ENCODE measurements at regions not wholly inside any gene's neighbourhood (a gene's known extent, or its start where the extent isn't known, plus 50 kb on each side); places are given as distances from the start of the nearest gene placed in this dataset.

DNA sequence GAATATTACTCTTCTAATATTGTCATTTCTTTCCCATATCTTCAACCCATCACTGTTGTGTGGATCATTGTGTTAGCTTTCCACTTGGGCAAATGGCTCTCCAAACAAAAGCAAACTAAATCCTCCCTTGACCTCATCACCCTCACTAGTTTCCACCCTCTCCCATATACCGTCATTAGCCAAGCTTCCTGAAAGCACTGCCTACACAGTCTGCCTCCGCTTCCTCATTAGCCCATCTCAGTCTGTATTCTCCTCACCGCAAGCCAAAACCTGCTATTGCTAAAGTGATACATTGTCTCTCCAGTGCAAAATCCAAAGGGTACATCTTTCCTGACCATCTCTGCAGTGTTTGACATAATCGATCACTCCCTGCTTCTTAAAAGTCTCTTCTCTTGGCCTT, 212.6 kb downstream of the CLIC5 start:
- DNase-seq = no peak
- no peak for TF ChIP-seq POLR2A (IDR thresholded peaks at IDR 0.05)
- TF ChIP-seq, protein P1, sequence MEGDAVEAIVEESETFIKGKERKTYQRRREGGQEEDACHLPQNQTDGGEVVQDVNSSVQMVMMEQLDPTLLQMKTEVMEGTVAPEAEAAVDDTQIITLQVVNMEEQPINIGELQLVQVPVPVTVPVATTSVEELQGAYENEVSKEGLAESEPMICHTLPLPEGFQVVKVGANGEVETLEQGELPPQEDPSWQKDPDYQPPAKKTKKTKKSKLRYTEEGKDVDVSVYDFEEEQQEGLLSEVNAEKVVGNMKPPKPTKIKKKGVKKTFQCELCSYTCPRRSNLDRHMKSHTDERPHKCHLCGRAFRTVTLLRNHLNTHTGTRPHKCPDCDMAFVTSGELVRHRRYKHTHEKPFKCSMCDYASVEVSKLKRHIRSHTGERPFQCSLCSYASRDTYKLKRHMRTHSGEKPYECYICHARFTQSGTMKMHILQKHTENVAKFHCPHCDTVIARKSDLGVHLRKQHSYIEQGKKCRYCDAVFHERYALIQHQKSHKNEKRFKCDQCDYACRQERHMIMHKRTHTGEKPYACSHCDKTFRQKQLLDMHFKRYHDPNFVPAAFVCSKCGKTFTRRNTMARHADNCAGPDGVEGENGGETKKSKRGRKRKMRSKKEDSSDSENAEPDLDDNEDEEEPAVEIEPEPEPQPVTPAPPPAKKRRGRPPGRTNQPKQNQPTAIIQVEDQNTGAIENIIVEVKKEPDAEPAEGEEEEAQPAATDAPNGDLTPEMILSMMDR (IDR thresholded peaks at IDR 0.05) = no peak
- no peaks in the 10 kb centered on the region for H3K4me1 ChIP-seq
- no peak overlapping the region for H3K4me3 ChIP-seq (replicated peaks in 1 of 3)
- H3K27ac ChIP-seq = no peak overlapping the region
- intact Hi-C loops (cut with DNase I) = no loop called here
- no peaks in the 10 kb centered on the region for H3K36me3 ChIP-seq
- H3K27me3 ChIP-seq = no peaks in the 10 kb centered on the region
- H3K9me3 ChIP-seq = no peaks in the 10 kb centered on the region
- 79 to 82% methylated on average over 4 of the region's 4 CpGs for WGBS, 2 donors

- Histone ChIP-seq H3K36me3 (no peaks in the 10 kb centered on the region), H3K27ac (no peak overlapping the region), H3K4me3 (replicated peaks in 1 of 3) (no peak overlapping the region), H3K27me3 (no peaks in the 10 kb centered on the region), H3K9me3 (no peaks in the 10 kb centered on the region), H3K4me1 (no peaks in the 10 kb centered on the region)
- TF ChIP-seq, protein P1 (IDR thresholded peaks at IDR 0.05) = no peak
- TF ChIP-seq POLR2A (IDR thresholded peaks at IDR 0.05) = no peak
- 60 to 67% methylated on average over 10 of the region's 10 CpGs for WGBS, 2 donors
- intact Hi-C loops (cut with DNase I) = no loop called here
- no peak for DNase-seq
Observed at GRCh38 chr6:45801471-45802289, 214.0 kb downstream of the CLIC5 start.

GRCh38 chr6:45800911-45801310, 214.7 kb downstream of the CLIC5 start:
- 37 to 60% methylated on average over 5 of the region's 5 CpGs for WGBS, 2 donors
- TF ChIP-seq POLR2A (IDR thresholded peaks at IDR 0.05) = no peak
- TF ChIP-seq, protein P1 (IDR thresholded peaks at IDR 0.05) = no peak
- H3K27ac ChIP-seq = no peak overlapping the region

DNA sequence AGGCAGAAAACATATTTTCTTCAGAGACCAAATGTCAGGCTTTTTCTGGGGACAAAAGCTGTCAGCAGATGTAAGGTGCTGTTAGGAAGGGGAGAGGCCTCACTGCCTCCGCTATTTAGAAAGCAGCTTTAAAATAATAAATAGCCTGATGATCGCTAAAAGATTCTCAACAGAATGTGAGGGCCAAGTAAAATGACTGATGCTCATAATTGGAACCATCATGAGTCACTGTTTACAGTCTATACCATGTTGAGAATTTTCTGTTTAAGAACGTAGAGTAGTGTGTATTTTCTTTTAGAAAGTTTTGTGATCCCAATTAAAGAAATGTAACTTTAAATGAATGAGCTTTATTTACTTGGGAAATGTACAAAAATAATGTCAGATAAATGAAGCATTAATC, 220.0 kb downstream of the CLIC5 start:
- intact Hi-C loops (cut with DNase I) = no loop called here
- H3K9me3 ChIP-seq = no peaks in the 10 kb centered on the region
- 91 to 92% methylated on average over 3 of the region's 3 CpGs for WGBS, 2 donors
- H3K27ac ChIP-seq = no peak overlapping the region
- DNase-seq = no peak
- H3K4me3 ChIP-seq (replicated peaks in 1 of 3) = no peak overlapping the region
- H3K27me3 ChIP-seq = no peaks in the 10 kb centered on the region
- TF ChIP-seq POLR2A (IDR thresholded peaks at IDR 0.05) = no peak
- TF ChIP-seq, protein P1 (IDR thresholded peaks at IDR 0.05) = no peak
- H3K36me3 ChIP-seq = no peaks in the 10 kb centered on the region
- no peaks in the 10 kb centered on the region for H3K4me1 ChIP-seq

More at GRCh38 chr6:45800911-45801310, 214.7 kb downstream of the CLIC5 start:
- no peaks in the 10 kb centered on the region for H3K36me3 ChIP-seq
- H3K4me3 ChIP-seq (replicated peaks in 1 of 3) = no peak overlapping the region
- no peaks in the 10 kb centered on the region for H3K4me1 ChIP-seq
- intact Hi-C loops (cut with DNase I) = no loop called here
- DNase-seq = no peak
- no peaks in the 10 kb centered on the region for H3K9me3 ChIP-seq
- H3K27me3 ChIP-seq = no peaks in the 10 kb centered on the region

DNA sequence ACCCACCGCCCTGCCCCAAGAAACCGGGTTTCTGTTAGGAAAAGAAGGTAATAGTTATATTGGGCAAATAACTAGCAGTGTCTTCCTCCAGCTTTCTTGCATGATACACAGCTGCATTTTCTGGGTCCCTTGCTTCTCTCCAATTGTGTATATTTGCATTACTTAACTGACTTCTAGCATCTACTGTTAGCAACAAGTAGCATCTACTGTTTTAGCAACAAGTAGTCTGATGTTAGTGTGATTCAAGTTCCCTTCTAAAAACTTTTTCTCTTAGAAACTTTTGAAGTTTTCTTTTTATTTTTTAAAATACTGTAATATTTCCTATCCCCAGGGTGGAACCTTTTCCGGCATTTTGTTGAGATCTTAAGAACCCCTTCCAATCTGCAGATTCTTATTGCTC, 221.2 kb downstream of the CLIC5 start:
- DNase-seq = no peak
- 96% methylated on average over 3 of the region's 3 CpGs for WGBS, 2 donors
- TF ChIP-seq, protein P1 (IDR thresholded peaks at IDR 0.05) = no peak
- no peak for TF ChIP-seq POLR2A (IDR thresholded peaks at IDR 0.05)
- Histone ChIP-seq H3K9me3 (no peaks in the 10 kb centered on the region), H3K36me3 (no peaks in the 10 kb centered on the region), H3K27ac (no peak overlapping the region), H3K27me3 (no peaks in the 10 kb centered on the region), H3K4me1 (no peaks in the 10 kb centered on the region), H3K4me3 (replicated peaks in 1 of 3) (no peak overlapping the region)
- intact Hi-C loops (cut with DNase I) = no loop called here
